ENCODE measurements at regions not wholly inside any gene's neighbourhood (a gene's known extent, or its start where the extent isn't known, plus 50 kb on each side); places are given as distances from the start of the nearest gene placed in this dataset.

DNA sequence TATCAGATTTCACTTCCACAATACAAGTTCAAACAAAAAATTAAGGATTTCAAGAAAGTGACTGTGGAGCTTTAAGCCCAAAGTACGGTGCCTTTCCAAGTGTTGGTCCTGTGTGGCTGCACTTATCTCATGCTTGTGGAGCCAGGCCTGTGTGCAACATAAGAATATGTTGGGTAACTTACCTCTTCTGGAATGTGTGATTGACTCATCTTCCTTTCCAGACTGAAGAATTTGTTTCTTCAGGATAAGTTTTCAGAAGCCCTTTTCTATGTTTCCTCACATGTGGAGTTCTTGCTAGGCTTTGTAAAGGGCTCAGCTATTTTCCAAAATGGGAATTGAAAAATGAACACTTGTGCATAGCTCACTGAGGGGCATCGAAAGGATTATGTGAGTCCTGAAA is 485.1 kb upstream of the PAPPA start:
- DNase-seq (ENCODE audit: low read depth): peak; percentile 82

DNA sequence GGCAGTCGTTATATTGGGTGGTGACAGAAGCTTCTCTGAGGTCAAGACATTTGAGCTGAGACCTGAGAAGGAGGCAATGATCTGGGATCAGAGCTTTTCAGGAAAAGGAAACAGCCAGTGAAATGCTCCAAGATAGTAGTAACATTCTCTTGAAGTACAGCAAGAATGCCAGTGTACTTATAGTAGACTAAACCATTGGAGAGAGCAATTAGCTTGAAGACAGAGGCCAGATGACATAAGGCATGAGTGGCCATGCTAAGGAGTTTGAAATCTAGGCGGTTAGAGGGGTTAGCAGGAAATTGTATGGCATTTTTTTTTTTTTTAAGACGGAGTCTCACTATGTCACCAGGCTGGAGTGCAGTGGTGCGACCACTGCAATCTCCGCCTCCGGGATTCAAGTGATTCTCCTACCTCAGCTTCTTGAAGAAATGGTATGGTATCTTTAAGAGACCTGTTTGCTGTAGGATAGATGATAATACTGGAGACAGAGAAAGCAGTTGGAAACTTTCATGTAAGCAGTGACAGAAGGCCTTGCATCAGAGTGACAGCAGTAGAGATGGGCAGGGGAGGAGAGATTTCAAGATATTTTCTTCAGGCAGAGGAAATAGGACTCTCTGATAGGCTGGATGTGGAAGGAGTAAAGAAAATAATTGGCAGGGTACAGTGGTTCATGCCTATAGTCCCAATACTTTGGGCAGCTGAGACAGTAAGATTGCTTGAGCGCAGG is 482.2 kb upstream of the PAPPA start:
- DNase-seq (ENCODE audit: low read depth): no peak

DNA sequence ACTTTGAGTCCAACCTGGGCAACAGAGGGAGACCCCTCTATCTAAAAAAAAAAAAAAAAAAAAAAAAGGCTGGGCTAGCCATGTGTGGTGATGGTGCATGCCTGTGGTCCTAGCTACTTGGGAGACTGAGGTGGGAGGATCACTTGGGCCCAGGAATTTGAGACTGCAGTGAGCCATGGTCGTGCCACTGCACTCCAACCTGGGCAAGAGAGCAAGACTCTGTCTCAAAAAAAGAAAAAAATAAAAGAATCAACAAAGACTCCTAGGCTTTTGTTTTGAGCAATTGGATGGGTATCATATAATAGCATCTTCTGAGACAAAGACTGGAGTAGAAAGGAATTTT is 481.7 kb upstream of the PAPPA start:
- peak; percentile 37 for DNase-seq (ENCODE audit: low read depth)

DNA sequence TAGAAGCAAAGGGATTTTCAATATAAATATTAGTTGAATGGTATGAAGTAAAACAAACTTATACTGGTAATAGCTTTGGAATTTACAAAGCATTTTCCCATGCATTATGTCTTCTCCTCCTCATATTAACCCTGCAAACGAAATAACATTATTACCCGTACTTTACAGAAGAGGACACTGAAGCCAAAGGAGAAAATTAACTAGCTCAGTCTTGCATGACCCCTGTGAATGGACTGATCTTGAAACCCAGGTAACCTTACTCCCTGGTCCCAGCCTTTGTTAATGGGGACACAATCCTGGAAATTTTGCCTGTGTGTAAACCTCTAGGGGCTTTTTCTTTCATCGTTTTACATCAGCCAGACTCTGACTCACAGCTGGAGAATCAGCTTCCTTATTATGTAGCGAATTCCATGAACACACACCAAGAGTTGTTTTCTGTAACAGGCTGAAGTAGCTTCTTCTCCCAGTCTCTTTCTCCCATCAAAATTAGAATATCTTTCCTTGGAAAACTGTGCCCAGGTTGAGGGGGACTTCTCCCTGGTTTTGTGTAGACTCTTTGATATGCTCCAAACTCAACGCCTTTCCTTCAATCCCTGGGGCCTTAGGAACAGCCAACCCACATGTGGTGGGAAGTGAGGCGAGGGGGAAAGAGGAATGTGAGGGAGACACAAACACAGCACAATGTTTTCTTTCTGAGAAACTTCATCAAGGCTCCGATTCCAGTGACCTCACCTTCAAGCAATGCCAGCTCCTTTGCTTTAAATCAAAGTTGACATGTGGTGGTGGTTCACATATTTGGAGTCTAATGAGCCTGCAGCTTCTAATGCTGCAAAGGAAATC is 480.9 kb upstream of the PAPPA start:
- peak; percentile 94 for DNase-seq (ENCODE audit: low read depth)

DNA sequence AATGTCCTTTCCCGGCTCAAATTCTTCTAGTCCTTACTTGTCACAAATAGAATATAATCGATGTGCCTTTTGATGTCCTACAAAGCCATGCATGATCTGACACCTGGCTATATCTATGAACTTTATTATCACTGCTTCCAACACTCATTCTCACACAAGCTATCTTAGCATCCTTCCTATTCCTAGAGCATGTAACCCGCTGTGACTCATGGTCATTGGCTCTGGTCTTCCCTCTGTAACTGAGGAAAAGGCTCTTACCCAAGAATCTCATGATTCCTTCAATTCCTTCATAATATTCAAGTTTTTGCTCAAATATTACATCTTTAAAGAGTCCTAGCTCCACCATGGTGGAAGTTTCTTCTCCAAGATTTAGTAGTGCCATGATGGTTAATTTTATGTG is 480.0 kb upstream of the PAPPA start:
- peak; percentile 70 for DNase-seq (ENCODE audit: low read depth)

DNA sequence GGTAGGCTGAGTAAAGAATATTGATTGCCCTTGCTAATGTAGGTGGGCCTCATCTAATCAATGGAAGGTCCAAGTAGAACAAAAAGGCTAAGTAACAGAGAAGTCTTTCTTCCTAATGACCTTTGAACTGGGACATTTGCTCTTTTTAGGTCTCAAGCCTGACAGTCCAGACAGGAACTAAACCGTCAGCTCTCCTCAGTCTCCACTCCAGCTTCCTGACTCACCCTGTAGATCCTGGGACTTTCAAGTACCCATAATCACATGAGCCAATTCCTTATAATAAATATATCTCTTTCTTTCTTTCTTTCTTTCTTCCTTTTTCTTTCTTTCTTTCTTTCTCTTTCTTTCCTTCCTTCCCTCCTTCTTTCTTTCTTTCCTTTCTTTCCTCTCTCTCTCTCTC is 479.5 kb upstream of the PAPPA start:
- no peak for DNase-seq (ENCODE audit: low read depth)

DNA sequence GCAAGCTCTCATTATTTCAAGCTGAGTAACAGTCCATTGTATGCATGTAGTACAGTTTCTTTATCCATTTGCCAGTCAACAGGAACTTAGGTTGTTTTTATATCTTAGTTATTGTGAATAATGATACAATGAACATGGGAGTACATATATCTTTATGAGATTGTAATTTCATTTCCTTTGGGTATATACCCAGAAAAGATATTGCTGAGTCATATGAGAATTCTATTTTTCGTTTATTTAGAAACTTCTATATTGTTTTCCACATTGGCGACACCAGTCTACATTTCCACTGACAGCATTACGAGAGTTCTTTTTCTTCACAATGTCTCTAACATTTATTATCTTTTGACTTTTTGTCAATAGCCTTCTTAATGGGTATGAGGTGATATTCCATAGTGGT is 477.8 kb upstream of the PAPPA start:
- DNase-seq (ENCODE audit: low read depth): no peak

DNA sequence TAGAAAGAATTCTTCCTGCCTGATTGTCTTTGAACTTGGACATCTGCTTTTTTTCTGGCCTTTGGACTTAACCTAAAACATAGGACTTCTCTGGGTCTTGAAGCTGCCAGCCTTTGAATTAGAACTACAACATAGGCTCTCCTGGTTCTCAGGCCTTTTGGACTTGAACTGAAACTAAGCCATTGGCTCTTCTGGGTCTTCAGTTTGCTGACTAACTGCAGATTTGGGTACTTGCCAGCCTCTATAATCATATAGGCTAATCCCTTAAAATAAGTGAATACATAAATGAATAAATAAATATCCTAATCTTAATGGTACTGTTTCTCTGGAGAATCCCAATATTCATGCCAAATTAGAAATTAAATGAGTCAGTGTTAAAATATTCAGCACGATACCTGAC is 473.4 kb upstream of the PAPPA start:
- DNase-seq (ENCODE audit: low read depth): no peak

DNA sequence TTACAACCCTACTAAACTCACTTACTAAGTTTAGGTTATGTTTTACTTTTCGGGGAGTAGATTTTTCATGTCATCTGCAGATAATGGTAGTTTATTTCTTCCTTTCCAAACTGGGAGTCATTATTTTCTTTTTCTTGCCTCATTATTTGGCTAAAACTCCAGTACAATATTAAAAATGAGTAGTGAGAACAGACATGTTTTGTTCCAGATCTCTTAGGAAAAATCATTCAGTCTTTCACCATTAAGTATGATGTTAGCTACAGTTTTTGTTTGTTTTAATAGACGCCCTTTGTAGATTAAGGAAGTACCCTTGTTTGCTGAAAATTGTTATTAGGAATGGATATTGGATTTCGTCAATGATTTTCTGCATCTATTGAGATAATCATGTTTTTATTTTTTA is 472.0 kb upstream of the PAPPA start:
- DNase-seq (ENCODE audit: low read depth): no peak

DNA sequence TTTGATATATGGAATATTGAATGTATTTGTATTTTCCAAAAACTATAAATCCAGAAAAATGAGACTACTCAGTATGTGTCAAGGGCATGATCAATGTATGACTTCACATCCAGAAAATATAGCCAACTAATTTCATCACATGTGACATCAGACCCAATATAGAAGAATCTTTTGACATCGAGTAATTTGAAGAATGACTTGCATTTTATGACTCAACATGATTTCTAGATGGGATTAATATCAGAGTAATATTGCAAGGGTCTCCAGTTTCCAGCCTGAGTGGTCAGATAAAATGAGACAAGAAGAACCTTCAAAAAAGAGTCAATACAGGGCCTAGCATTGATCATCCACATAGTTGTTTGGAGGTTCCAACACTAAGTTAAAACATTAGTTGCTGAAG is 467.5 kb upstream of the PAPPA start:
- DNase-seq (ENCODE audit: low read depth): no peak

DNA sequence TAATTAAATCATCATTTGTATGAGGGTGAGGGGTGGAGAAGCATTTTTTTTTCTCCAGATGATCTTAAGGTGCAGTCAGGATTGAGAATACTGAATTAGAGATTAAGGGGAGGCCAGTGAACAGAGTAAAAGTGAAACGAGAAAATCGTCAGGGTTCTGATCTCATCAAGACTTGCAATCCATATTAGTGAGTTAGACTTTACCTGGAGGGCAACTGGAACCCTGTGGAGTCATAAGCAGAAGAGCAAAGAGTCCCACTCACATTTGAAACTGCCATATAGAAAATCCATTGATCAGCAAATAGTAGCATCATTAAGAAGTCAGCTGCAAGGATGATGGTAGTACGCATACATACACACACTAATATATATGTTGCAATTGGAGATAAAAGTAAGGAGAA is 466.2 kb upstream of the PAPPA start:
- peak; percentile 20 for DNase-seq (ENCODE audit: low read depth)

DNA sequence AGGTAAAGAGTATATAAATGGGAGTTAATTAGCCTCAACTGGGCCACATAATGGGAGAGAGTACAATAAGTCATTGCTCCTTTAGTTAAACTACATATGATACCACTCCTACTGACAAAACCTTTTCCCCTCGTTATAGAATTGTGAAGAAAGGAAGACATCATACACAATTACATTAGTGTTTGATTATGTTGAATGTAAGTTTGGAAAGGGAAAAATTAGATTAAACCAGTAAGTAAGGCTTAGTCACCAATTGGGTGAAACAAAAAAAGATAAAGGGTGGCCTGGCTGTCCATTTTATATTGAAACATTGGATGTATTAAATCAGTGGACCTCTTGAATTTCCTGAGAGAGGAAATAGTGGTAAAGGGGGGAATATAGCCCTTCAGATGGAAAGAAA is 464.3 kb upstream of the PAPPA start:
- DNase-seq (ENCODE audit: low read depth): no peak

DNA sequence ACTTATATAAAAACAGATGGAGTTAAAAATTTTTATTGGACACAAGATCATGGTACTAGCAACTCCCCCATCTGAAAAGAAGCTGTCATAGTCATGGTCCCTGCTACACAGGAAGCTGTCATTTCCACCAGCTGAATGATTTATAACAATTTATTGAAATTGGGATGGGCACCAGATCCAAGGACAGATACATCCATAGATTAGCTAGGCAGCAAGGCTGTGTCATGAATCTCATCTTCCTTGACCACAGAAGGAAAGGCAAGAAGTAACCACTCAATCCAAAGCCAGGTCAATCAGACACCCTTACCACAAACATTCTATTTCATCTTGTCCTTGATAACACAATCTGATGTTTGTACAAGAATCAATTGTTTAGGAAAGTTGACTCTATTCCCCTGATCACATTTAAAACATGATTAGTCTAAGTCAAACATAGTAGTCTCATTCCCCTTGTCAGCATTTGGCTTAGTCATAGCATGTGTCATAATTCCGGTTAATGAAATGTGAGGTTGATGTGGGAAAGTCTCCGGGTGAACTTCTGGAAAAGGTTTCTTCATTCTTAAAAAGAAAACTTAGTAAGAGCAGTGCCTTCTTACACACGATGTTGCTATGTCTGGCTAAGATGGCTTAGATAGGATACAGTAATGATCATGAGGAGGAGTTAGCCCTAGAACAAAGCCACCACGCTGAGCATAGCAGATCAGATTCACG is 462.6 kb upstream of the PAPPA start:
- DNase-seq (ENCODE audit: low read depth): peak; percentile 96

DNA sequence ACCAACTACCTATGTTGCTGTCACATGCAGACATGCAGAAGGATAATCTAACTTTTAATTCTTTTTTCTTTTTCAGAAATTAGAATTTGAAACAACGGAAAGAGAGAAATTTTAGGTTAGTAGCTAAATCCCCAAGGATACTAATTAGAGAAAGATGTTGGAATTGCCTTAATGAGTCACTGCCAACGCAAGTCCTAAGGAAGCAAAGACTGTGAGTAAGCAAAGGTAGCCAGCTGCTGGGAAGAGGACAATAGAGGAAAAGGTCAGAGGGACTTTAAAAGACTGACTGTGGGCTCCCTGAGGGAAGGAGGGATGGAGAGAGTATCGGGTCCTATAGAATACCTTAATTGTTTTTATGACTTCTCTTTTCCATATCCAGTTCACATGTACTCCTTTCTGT is 461.9 kb upstream of the PAPPA start:
- peak; percentile 82 for DNase-seq (ENCODE audit: low read depth)

DNA sequence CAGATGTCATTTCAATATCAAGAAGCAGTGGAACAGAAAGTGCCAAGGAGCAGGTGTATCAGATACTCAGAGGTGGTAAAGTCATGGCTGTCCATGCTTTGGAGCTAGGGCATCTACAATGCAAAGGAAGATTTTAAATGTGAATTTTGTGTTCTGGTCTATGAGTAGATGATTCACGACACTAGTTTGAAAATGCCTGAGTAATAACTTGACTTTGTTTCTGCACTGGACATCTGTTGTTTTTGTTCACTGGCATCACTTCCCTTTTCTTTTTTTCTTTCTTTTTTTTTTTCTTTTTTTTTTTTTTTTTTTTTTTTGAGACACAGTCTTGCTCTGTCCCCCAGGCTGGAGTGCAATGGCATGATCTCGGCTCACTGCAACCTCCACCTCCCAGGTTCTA is 460.7 kb upstream of the PAPPA start:
- DNase-seq (ENCODE audit: low read depth): peak; percentile 26

DNA sequence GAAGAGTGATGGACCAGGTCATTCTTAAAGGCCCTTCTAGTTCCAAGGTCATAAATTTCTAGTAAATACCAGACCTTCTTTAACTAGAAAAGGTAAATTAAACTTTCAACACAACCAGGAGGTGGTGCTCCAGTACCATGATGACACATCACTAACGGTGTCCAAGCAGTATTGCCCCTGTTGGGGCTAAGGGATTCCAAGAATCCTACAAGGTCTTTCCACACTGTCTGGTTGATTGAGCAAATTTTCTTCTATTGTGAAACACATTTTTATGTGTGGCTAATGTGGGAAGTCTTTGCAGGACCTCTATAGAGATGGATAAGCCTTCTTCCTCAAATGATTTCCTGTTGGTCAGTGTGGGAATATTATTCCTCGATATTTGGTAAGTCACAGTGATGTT is 459.6 kb upstream of the PAPPA start:
- DNase-seq (ENCODE audit: low read depth): peak; percentile 82

DNA sequence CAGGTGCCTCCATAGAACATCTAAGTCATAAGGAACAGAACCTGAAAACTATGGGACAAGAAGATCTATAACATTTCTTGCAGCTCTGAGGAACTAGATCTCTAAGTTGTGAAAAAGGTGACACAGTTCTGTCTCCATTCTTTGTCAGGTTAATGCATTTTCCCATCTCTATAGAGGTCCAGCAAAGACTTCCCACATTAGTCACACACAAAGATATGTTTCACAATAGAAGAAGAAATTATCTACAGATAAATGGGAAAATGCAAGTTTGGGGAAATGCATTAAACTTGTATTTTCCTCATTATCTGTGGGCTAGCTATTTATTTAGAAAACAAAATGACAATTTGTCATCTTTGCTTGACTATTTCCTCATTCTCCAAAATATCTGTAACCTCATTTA is 458.6 kb upstream of the PAPPA start:
- DNase-seq (ENCODE audit: low read depth): no peak

DNA sequence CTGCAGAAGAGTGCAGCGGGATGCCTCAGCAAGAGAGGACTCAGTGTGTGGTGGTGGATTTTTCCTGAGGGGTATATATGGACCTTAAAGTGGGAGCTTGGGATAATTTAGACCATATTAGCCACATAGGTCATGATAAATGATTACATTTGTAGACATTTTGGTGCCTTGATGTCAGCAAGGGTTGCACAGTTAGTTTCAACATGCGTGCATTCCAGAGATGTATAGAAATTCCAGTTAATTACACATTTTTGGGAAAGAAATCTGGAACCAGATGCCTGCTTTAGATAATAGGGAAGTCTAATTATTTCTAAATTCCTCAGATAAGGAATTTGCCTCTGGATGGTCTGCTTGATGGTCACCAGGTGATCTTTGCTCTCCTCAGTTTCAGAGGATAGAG is 440.6 kb upstream of the PAPPA start:
- no peak for DNase-seq (ENCODE audit: low read depth)

DNA sequence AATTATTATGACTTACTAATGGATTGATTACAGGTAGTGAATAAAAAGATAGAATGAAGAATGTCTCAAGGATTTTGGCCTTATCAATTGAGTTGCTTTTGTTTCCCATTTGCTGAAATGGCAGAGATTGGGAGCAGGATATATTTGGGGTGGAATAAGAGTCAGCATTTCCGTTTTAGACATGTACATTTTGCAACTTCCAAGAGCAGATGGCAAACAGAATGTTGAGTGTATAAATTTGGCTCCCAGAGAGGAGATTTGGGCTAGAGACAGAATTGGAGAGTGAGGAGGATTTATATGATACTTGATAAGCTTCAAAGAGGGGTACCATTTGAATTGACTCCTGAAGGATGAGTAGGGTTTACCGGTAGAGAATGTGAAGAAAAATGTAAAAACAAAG is 437.9 kb upstream of the PAPPA start:
- no peak for DNase-seq (ENCODE audit: low read depth)

DNA sequence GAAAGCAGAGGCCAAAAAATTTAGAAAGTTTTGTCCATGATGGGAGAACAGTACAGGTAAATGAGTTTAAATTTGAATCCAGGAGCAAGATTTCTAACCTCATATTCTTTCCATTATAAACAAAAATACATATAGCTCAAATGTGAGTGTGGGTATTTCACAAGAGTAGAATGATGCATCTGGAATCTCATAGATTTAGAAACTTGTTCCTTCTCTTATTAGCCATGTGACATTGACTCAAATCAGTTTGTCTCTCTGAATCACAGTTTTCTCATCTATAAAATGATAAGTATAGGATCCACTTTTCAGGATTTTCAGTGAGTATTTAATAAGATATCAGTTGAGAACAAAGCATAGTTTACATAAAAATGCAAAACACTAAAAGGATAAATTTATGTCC is 436.3 kb upstream of the PAPPA start:
- DNase-seq (ENCODE audit: low read depth): no peak

DNA sequence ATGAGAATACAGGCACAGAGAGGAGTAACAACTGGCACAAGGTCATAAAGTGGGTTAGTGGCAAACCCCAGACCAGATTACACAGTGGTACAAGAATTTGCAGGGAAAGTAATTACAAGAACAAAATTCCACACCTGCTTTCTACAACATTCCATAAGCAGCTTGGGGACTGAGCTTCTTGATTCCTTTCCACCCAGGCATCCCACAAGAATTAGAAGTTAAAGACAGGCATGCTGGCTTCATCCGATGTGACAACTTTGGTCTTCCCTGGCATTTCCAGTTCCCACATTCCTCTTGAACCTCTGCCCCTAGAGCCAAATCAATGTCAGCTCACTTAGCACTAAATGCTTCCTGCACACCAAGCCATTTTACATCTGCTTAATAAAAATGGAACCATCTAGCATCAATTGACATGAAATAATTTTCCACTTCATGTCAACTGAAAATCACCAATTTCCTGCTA is 435.8 kb upstream of the PAPPA start:
- peak; percentile 63 for DNase-seq (ENCODE audit: low read depth)

DNA sequence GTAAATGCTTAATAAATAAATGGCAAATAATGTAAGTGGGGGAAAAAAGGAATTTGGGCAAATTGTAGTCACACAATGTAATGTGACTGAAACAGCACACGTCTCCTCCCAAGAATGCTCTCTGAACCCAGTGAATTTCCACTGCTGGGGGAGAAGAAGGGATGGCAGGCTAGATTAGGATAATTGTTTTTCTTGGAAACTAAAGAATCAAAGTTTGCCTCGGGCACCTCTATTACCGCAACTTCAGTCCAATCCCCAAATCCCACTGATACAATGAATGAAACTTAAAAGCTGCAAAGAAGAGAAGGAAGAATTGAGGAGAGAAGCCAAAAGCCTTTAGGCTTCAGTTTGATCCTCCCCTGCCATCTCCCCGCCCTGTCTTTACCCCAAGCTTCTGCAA is 423.2 kb upstream of the PAPPA start:
- peak; percentile 91 for DNase-seq (ENCODE audit: low read depth)

DNA sequence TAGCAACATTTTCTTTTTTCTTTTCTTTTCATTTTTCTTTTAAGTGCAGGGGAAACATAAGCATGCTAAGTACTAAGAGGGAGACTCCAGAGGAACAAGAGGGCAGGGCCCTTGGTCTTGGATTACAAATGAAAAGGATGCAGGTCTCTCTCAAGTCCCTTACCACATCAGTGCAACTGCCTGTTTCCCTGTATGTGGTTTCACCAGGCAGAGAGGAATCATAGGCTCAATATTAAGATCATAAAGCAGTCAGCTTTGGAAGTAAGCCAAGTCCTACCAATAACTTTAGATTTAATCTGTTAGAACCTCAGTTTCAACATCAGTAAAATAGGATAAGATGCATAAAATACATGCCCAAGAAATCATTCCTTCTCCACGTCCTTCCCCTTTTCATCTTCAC is 422.7 kb upstream of the PAPPA start:
- peak; percentile 61 for DNase-seq (ENCODE audit: low read depth)

Measured in RPMI7951 (cell line).